Heart right ventricle (tissue), 16 donors: ENCODE measurements at regions not wholly inside any gene's neighbourhood (a gene's known extent, or its start where the extent isn't known, plus 50 kb on each side); places are given as distances from the start of the nearest gene placed in this dataset.
"Not testable (repeated sequence)": the region's sequence is repeated elsewhere in the genome, so short reads cannot be mapped to it uniquely, and the experiment has no call there.

Experiments
- ATAC-seq, 8 donors: fragments of 200-7000 bp; cut with Tn5 transposase; one replicate each; pipeline ENCODE4 v1.9.1; 2020; ENCODE audit warnings: mild to moderate bottlenecking in 8 of 8, moderate library complexity in 8 of 8, moderate number of reproducible peaks in 1 of 8
- DNase-seq, 2 donors: peaks; one replicate each; pipeline ENCODE4 v3.0.0-alpha.2; 2020
- H3K27ac ChIP-seq, 10 donors: fragments of 200-600 bp; sonication (generic) in 2 of 10; one replicate each; pipeline versions ENCODE4 v1.5.0 to v1.8.0; 2020 to 2022; ENCODE audit warnings: mild to moderate bottlenecking in 3 of 10
- H3K27me3 ChIP-seq, 7 donors: fragments of 200-600 bp; one replicate each; pipeline ENCODE4 v1.8.0; 2021 to 2022; ENCODE audit warnings: mild to moderate bottlenecking in 2 of 7
- H3K36me3 ChIP-seq, 9 donors: fragments of 200-600 bp; sonication (generic) in 1 of 9; one replicate each; pipeline versions ENCODE4 v1.5.0 to v1.8.0; 2020 to 2022; ENCODE audit warnings: mild to moderate bottlenecking in 2 of 9
- H3K4me1 ChIP-seq, 9 donors: fragments of 200-600 bp; sonication (generic) in 1 of 9; one replicate each; pipeline versions ENCODE4 v1.5.0 to v1.8.0; 2020 to 2022; ENCODE audit warnings: mild to moderate bottlenecking in 4 of 9
- H3K4me3 ChIP-seq, 10 donors: fragments of 200-600 bp; sonication (generic) in 2 of 10; one replicate each; pipeline versions ENCODE4 v1.5.0 to v1.8.0; 2020 to 2022; ENCODE audit warnings: mild to moderate bottlenecking in 7 of 10, moderate library complexity in 2 of 10
- H3K9me3 ChIP-seq, 11 donors: fragments of 200-600 bp in 10 of 11; sonication (generic) in 2 of 11; one replicate each; pipeline versions ENCODE4 v1.5.0 to v1.8.0; 2013 to 2022; ENCODE audit warnings: mild to moderate bottlenecking in 2 of 11, control low read depth in 1 of 11, moderate library complexity in 1 of 11
- WGBS, 2 donors: extraction: QIAGEN DNeasy Blood & Tissue Kit; methylation state at CpG; one replicate each; pipeline ENCODE4 v1.1.7; 2013; ENCODE audit warnings: inconsistent platforms in 1 of 2; 5-methylcytosine and 5-hydroxymethylcytosine counted together
- intact Hi-C, 10 donors: fragments of 100-400 bp; cut with DNase I; formaldehyde crosslinking; loops; one replicate each; pipeline versions ENCODE4 v1.11.1 to v1.14.2; 2022
- TF ChIP-seq, protein P1 (sequence below), 9 donors: fragments of 200-600 bp; sonication (generic) in 2 of 9; IDR thresholded peaks; one replicate each; pipeline versions ENCODE4 v1.5.0 to v1.8.0; 2021 to 2022; ENCODE audit warnings: antibody characterized with exemption in 9 of 9, mild to moderate bottlenecking in 5 of 9, moderate library complexity in 1 of 9
- donor health status: Arrhythmogenic right ventricular cardiomyopathy.
- donor health status: ischemic (EF 13 %, LVEDD 7.1; RV severe dilation, severe dysfunction).
- donor health status: healthy with polysubstance abuse.
- donor health status: DM: no; HTN: yes; CAD: no.
- donor health status: DM: no; HTN: no; CAD: no.
- donor health status: ischemic (EF 25% LVEDD 6.9; RV normal size, moderate dysfunction).
- donor health status: ischemic (EF 25% LVEDD 5.7; RV mildly dilated, moderate dysfunction).
- donor health status: healthy.
- donor health status: DM: yes; HTN: yes; CAD: no.
- donor health status: Ischemic cardiomyopathy.
- donor health status: ischemic (EF 35%, LVEDD 5.7; RV mildly dilated, moderate dysfunction).
- donor health status: nonischemic (EF 11% LVEDD 7.7; RV severe dilation, severe dysfunction).
- donor health status: DM: yes; HTN: yes; CAD: no.
- donor health status: PGD.
- donor health status: ischemic (EF 29% LVEDD 5.4; RV normal size, mild dysfunction).
- donor health status: nonischemic (EF 23%, LVEDD 6.1; RV moderate dilation, normal function).

DNA sequence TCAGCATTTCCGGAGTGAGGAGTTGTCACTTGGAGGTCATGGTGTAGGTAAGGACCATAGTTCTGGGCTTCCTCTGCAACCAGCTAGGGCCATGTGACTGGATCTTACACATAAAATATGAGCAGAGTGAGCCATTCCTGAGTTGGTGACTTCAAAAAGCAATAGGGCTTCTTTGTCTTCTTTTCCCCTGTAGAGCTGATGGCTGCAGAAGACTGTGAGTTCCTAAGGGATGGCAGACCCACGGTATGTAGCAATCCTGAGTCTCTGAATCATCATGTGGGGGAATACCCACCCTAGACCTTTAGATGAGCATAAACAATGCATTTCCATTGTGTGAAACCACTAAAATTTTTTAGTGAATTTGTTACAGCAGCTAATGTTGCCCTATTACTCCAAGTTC lies 151.1 kb upstream of the TBX3 start:
- no peaks in the 10 kb centered on the region for H3K36me3 ChIP-seq
- intact Hi-C loops = no loop called here
- no peaks in the 10 kb centered on the region for H3K27me3 ChIP-seq
- H3K27ac ChIP-seq = no peak overlapping the region
- H3K4me1 ChIP-seq = no peaks in the 10 kb centered on the region
- peaks cover 0 to 18% (median 4%) of the 10 kb centered on the region in 11 donors for H3K9me3 ChIP-seq
- DNase-seq = no peak
- H3K4me3 ChIP-seq = no peak overlapping the region
- TF ChIP-seq, protein P1, sequence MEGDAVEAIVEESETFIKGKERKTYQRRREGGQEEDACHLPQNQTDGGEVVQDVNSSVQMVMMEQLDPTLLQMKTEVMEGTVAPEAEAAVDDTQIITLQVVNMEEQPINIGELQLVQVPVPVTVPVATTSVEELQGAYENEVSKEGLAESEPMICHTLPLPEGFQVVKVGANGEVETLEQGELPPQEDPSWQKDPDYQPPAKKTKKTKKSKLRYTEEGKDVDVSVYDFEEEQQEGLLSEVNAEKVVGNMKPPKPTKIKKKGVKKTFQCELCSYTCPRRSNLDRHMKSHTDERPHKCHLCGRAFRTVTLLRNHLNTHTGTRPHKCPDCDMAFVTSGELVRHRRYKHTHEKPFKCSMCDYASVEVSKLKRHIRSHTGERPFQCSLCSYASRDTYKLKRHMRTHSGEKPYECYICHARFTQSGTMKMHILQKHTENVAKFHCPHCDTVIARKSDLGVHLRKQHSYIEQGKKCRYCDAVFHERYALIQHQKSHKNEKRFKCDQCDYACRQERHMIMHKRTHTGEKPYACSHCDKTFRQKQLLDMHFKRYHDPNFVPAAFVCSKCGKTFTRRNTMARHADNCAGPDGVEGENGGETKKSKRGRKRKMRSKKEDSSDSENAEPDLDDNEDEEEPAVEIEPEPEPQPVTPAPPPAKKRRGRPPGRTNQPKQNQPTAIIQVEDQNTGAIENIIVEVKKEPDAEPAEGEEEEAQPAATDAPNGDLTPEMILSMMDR (IDR thresholded peaks at IDR 0.05) = no peak
- ATAC-seq = no peak
- WGBS, 2 donors = 58 to 87% methylated on average over 2 of the region's 2 CpGs

DNA sequence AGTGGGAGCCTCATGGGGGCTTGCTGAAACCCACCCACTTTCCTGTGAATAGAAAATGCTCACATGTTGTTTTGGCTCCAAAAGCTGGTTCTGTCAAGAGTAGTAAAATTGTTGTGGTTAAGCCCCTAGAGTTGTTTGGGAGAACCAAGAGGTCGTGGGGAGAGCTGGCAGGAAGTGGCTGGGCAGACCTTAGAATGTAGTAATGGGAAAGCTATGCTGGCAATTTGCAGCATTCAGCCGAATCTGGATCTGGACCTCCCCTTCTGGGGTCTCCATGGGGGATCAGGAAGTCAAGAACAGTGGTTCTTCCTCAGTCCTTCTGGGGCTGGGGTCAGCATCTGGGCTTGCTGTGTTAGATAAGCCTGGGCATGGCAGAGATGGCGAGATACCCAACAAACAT lies 150.6 kb upstream of the TBX3 start:
- peaks cover 0 to 18% (median 4%) of the 10 kb centered on the region in 11 donors for H3K9me3 ChIP-seq
- no peak overlapping the region for H3K4me3 ChIP-seq
- ATAC-seq (no peak), DNase-seq (no peak)
- TF ChIP-seq, protein P1 (IDR thresholded peaks at IDR 0.05) = no peak
- no peaks in the 10 kb centered on the region for H3K36me3 ChIP-seq
- WGBS, 2 donors = 52 to 53% methylated on average over 3 of the region's 3 CpGs
- H3K27me3 ChIP-seq = no peaks in the 10 kb centered on the region
- H3K27ac ChIP-seq = no peak overlapping the region
- no peaks in the 10 kb centered on the region for H3K4me1 ChIP-seq
- intact Hi-C loops = no loop called here

DNA sequence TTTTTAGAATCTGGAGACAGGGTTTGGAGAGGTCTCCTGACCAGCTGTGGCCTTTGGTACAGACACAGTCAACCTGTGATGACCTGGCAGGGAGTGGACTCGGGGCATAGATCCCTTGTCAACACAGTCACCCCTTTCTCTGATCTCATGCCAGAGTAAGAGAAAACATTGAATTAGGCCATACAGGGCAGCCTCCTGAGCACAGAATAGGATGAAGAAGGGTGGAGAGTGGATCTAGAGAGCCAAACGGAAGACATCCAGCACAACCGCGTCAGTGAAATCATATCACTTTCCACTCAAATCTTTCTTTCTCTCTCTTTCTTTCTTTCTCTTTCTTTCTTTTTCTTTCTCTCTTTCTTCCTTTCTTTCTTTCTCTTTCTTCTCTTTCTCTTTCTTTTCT lies 145.9 kb upstream of the TBX3 start:
- WGBS, 2 donors = 87 to 94% methylated on average over 4 of the region's 4 CpGs
- intact Hi-C loops = no loop called here
- peaks cover 0 to 8% (median 0%) of the 10 kb centered on the region in 7 donors for H3K27me3 ChIP-seq
- no peak for DNase-seq
- TF ChIP-seq, protein P1 (IDR thresholded peaks at IDR 0.05) = no peak
- no peak for ATAC-seq
- no peaks in the 10 kb centered on the region for H3K4me1 ChIP-seq
- H3K36me3 ChIP-seq = no peaks in the 10 kb centered on the region
- H3K9me3 ChIP-seq = peaks cover 0 to under 1% (median 0%) of the 10 kb centered on the region in 11 donors
- H3K27ac ChIP-seq = no peak overlapping the region
- H3K4me3 ChIP-seq = no peak overlapping the region

DNA sequence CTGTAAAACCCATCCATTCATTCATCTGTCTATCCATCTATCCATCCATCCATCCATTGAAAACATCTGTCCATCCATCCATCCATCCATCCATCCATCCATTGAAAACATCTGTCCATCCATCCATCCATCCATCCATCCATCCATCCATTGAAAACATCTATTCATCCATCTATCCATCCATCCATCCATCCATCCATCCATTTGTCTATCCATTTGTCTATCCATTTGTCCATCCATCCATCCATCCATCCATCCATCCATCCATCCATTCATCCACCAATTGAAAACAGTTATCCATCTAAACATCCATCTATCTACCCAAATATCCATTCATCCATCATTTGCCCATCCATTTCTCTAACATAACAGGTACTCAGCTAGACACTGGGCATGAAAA lies 145.3 kb upstream of the TBX3 start:
- H3K36me3 ChIP-seq, H3K9me3 ChIP-seq, H3K4me1 ChIP-seq, H3K4me3 ChIP-seq, intact Hi-C loops, H3K27ac ChIP-seq, DNase-seq, ATAC-seq, H3K27me3 ChIP-seq: not testable (repeated sequence)

DNA sequence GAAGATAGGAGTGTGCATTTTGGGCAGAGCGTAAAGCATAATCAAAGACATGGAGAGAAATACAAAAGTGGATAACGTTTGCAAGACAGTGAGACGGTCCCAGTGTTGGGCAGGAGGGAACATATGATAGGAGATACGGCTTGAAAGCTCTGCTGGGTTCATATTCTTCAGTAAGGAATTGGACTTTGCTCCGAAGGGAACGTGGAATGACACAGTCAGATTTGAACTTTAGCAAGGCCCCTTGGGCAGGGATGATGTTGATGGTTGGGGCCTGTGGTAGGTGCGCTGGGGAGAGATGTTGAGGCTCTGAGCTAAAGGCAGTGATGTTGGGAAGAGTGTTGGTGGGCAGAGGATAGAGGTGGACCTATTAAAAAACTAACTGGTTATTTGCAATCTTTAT lies 143.5 kb upstream of the TBX3 start:
- H3K27me3 ChIP-seq = peaks cover 0 to 8% (median 0%) of the 10 kb centered on the region in 7 donors
- ATAC-seq (no peak), DNase-seq (no peak)
- H3K27ac ChIP-seq = no peak overlapping the region
- H3K9me3 ChIP-seq = no peaks in the 10 kb centered on the region
- no peaks in the 10 kb centered on the region for H3K4me1 ChIP-seq
- no peak overlapping the region for H3K4me3 ChIP-seq
- 93% methylated on average over 7 of the region's 7 CpGs for WGBS, 2 donors
- TF ChIP-seq, protein P1 (IDR thresholded peaks at IDR 0.05) = no peak
- intact Hi-C loops = no loop called here
- H3K36me3 ChIP-seq = no peaks in the 10 kb centered on the region
